ENCODE measurements at regions not wholly inside any gene's neighbourhood (a gene's known extent, or its start where the extent isn't known, plus 50 kb on each side); places are given as distances from the start of the nearest gene placed in this dataset.

- Histone ChIP-seq H3K9me3 (ENCODE audit: low read depth) (no peaks in the 10 kb centered on the region), H3K9ac (no peak overlapping the region), H3K4me2 (ENCODE audit: unreplicated experiment) (no peak overlapping the region), H3K9me2 (ENCODE audit: insufficient read depth) (no peaks in the 10 kb centered on the region), H3F3A (ENCODE audit: insufficient read depth) (peaks cover 38% of the 10 kb centered on the region), H3K4me3 (no peak overlapping the region), H3K27ac (no peak overlapping the region), H2AFZ (no peak overlapping the region), H3K36me3 (ENCODE audit: low read depth) (no peaks in the 10 kb centered on the region), H3K27me3 (replicated peaks; ENCODE audit: insufficient read depth) (no peaks in the 10 kb centered on the region), H4K20me1 (ENCODE audit: insufficient read depth) (no peaks in the 10 kb centered on the region), H3K79me2 (ENCODE audit: insufficient read depth) (no peaks in the 10 kb centered on the region), H3K4me1 (ENCODE audit: insufficient read depth) (peaks cover 45% of the 10 kb centered on the region)
- in situ Hi-C loops (cut with MboI), result no loop called here
- no peak for TF ChIP-seq EZH2 (IDR thresholded peaks at IDR 0.05; ENCODE audit: insufficient read depth, poor library complexity, severe bottlenecking)
- TF ChIP-seq EZH2phosphoT487 (IDR thresholded peaks at IDR 0.05; ENCODE audit: insufficient read depth, low read depth), result no peak
- no peak for DNase-seq
- 73 to 80% methylated on average over 7 of the region's 7 CpGs for WGBS, 2 experiments (ENCODE audit: low coverage in 1 of 2, low lambda C conversion rate in 2 of 2, missing lambda C conversion rate in 2 of 2)
Observed at GRCh38 chr20:1807394-1807793, 87.8 kb upstream of the SIRPA start.

GRCh38 chr20:1806456-1806855, 88.8 kb upstream of the SIRPA start:
- Histone ChIP-seq H3K27me3 (replicated peaks; ENCODE audit: insufficient read depth) (no peaks in the 10 kb centered on the region), H3F3A (ENCODE audit: insufficient read depth) (peaks cover 35% of the 10 kb centered on the region), H3K4me3 (no peak overlapping the region), H2AFZ (no peak overlapping the region), H3K4me2 (ENCODE audit: unreplicated experiment) (no peak overlapping the region), H3K9ac (no peak overlapping the region), H4K20me1 (ENCODE audit: insufficient read depth) (no peaks in the 10 kb centered on the region), H3K27ac (no peak overlapping the region), H3K36me3 (ENCODE audit: low read depth) (no peaks in the 10 kb centered on the region), H3K79me2 (ENCODE audit: insufficient read depth) (no peaks in the 10 kb centered on the region), H3K9me3 (ENCODE audit: low read depth) (no peaks in the 10 kb centered on the region), H3K4me1 (ENCODE audit: insufficient read depth) (peaks cover 43% of the 10 kb centered on the region), H3K9me2 (ENCODE audit: insufficient read depth) (no peaks in the 10 kb centered on the region)
- in situ Hi-C loops (cut with MboI), result no loop called here
- DNase-seq, result no peak
- TF ChIP-seq EZH2 (IDR thresholded peaks at IDR 0.05; ENCODE audit: insufficient read depth, poor library complexity, severe bottlenecking) (no peak), EZH2phosphoT487 (IDR thresholded peaks at IDR 0.05; ENCODE audit: insufficient read depth, low read depth) (no peak)
- 94 to 96% methylated on average over 7 of the region's 7 CpGs for WGBS, 2 experiments (ENCODE audit: low coverage in 1 of 2, low lambda C conversion rate in 2 of 2, missing lambda C conversion rate in 2 of 2)

- H3K9ac ChIP-seq, result no peak overlapping the region
- 90% methylated on average over 4 of the region's 4 CpGs for WGBS, 2 experiments (ENCODE audit: low coverage in 1 of 2, low lambda C conversion rate in 2 of 2, missing lambda C conversion rate in 2 of 2)
- H3K4me3 ChIP-seq, result no peak overlapping the region
- H3K36me3 ChIP-seq (ENCODE audit: low read depth), result no peaks in the 10 kb centered on the region
- H3K79me2 ChIP-seq (ENCODE audit: insufficient read depth), result no peaks in the 10 kb centered on the region
- H3K4me2 ChIP-seq (ENCODE audit: unreplicated experiment), result no peak overlapping the region
- H3K4me1 ChIP-seq (ENCODE audit: insufficient read depth), result peaks cover 37% of the 10 kb centered on the region
- no peaks in the 10 kb centered on the region for H3K27me3 ChIP-seq (replicated peaks; ENCODE audit: insufficient read depth)
- in situ Hi-C loops (cut with MboI), result no loop called here
- H3K27ac ChIP-seq, result no peak overlapping the region
- H4K20me1 ChIP-seq (ENCODE audit: insufficient read depth), result no peaks in the 10 kb centered on the region
- H2AFZ ChIP-seq, result no peak overlapping the region
- no peaks in the 10 kb centered on the region for H3K9me2 ChIP-seq (ENCODE audit: insufficient read depth)
- H3K9me3 ChIP-seq (ENCODE audit: low read depth), result no peaks in the 10 kb centered on the region
- TF ChIP-seq EZH2 (IDR thresholded peaks at IDR 0.05; ENCODE audit: insufficient read depth, poor library complexity, severe bottlenecking), result no peak
- no peak for TF ChIP-seq EZH2phosphoT487 (IDR thresholded peaks at IDR 0.05; ENCODE audit: insufficient read depth, low read depth)
- DNase-seq, result no peak
- peaks cover 36% of the 10 kb centered on the region for H3F3A ChIP-seq (ENCODE audit: insufficient read depth)
Observed at GRCh38 chr20:1805816-1806215, 89.4 kb upstream of the SIRPA start.

- Histone ChIP-seq H3K79me2 (ENCODE audit: insufficient read depth) (no peaks in the 10 kb centered on the region), H3K9ac (no peak overlapping the region), H3K9me3 (ENCODE audit: low read depth) (no peaks in the 10 kb centered on the region), H3K27ac (no peak overlapping the region), H3K27me3 (replicated peaks; ENCODE audit: insufficient read depth) (no peaks in the 10 kb centered on the region), H3K9me2 (ENCODE audit: insufficient read depth) (no peaks in the 10 kb centered on the region), H3F3A (ENCODE audit: insufficient read depth) (peaks cover 33% of the 10 kb centered on the region), H3K4me1 (ENCODE audit: insufficient read depth) (peaks cover 30% of the 10 kb centered on the region), H3K4me3 (no peak overlapping the region), H2AFZ (no peak overlapping the region), H3K4me2 (ENCODE audit: unreplicated experiment) (no peak overlapping the region), H4K20me1 (ENCODE audit: insufficient read depth) (no peaks in the 10 kb centered on the region), H3K36me3 (ENCODE audit: low read depth) (no peaks in the 10 kb centered on the region)
- WGBS, 2 experiments (ENCODE audit: low coverage in 1 of 2, low lambda C conversion rate in 2 of 2, missing lambda C conversion rate in 2 of 2), result 94 to 97% methylated on average over 4 of the region's 4 CpGs
- in situ Hi-C loops (cut with MboI), result no loop called here
- TF ChIP-seq EZH2phosphoT487 (IDR thresholded peaks at IDR 0.05; ENCODE audit: insufficient read depth, low read depth), result no peak
- DNase-seq, result no peak
Observed at GRCh38 chr20:1805161-1805581, 90.0 kb upstream of the SIRPA start.

DNA sequence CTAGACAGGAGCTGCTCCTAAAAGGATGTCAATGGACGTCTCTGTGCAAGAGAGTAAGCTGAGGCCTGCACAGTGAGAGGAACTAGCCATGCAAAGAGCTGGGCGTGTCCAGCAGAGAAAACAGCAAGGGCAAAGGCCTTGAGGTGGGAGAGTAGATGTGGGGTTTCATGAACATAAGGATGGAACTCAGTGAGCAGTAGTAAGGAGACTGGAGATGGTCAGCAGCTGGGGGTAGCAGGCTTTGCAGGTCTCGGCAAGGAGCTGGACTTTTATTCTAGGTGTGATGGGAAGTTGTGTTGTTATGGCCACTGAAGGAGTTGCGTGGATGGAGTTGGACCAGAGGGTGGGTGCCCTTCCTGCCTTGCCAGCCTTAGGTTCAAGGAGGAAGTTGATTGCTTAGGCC, 90.7 kb upstream of the SIRPA start:
- Histone ChIP-seq H3K9me2 (ENCODE audit: insufficient read depth) (no peaks in the 10 kb centered on the region), H4K20me1 (ENCODE audit: insufficient read depth) (no peaks in the 10 kb centered on the region), H2AFZ (no peak overlapping the region), H3K9me3 (ENCODE audit: low read depth) (no peaks in the 10 kb centered on the region), H3K9ac (no peak overlapping the region), H3K27me3 (replicated peaks; ENCODE audit: insufficient read depth) (no peaks in the 10 kb centered on the region), H3K4me1 (ENCODE audit: insufficient read depth) (peaks cover 24% of the 10 kb centered on the region), H3K27ac (no peak overlapping the region), H3K4me2 (ENCODE audit: unreplicated experiment) (no peak overlapping the region), H3K79me2 (ENCODE audit: insufficient read depth) (no peaks in the 10 kb centered on the region), H3K36me3 (ENCODE audit: low read depth) (no peaks in the 10 kb centered on the region), H3F3A (ENCODE audit: insufficient read depth) (peaks cover 26% of the 10 kb centered on the region), H3K4me3 (no peak overlapping the region)
- WGBS, 2 experiments (ENCODE audit: low coverage in 1 of 2, low lambda C conversion rate in 2 of 2, missing lambda C conversion rate in 2 of 2), result 94% methylated on average over 4 of the region's 4 CpGs
- no peak for TF ChIP-seq EZH2 (IDR thresholded peaks at IDR 0.05; ENCODE audit: insufficient read depth, poor library complexity, severe bottlenecking)
- TF ChIP-seq EZH2phosphoT487 (IDR thresholded peaks at IDR 0.05; ENCODE audit: insufficient read depth, low read depth), result no peak
- no peak for DNase-seq
- in situ Hi-C loops (cut with MboI), result no loop called here

Measured in GM23248 (cell line).